Breast epithelium (tissue), 3 donors: ENCODE measurements at regions not wholly inside any gene's neighbourhood (a gene's known extent, or its start where the extent isn't known, plus 50 kb on each side); places are given as distances from the start of the nearest gene placed in this dataset.

Experiments
- CTCF ChIP-seq, 3 donors: fragments of 450-650 bp; IDR thresholded peaks; one replicate each; pipeline ENCODE4 v1.5.1; 2016 to 2017; ENCODE audit warnings: antibody characterized with exemption in 3 of 3, mild to moderate bottlenecking in 3 of 3, moderate library complexity in 3 of 3
- POLR2A ChIP-seq: fragments of 450-650 bp; IDR thresholded peaks from one replicate; pipeline ENCODE4 v1.6.1; 2016; ENCODE audit warnings: antibody characterized with exemption, mild to moderate bottlenecking, moderate library complexity
- POLR2AphosphoS5 ChIP-seq, 3 donors: sonication (generic); formaldehyde crosslinking; IDR thresholded peaks; one replicate each; pipeline ENCODE4 v1.6.1; 2017; ENCODE audit warnings: antibody characterized with exemption in 3 of 3

GRCh38 chr1:221947731-221948130 lies 205.8 kb upstream of the DUSP10 start:
- TF ChIP-seq POLR2A (no peak), CTCF (IDR thresholded peaks at IDR 0.05) (no peak), POLR2AphosphoS5 (IDR thresholded peaks at IDR 0.05) (no peak)
